Endothelial cell of hepatic sinusoid (primary cell): ENCODE measurements at regions not wholly inside any gene's neighbourhood (a gene's known extent, or its start where the extent isn't known, plus 50 kb on each side); places are given as distances from the start of the nearest gene placed in this dataset.

ENCODE experiments used
- in situ Hi-C: cut with HindIII; loops from 2 replicates; pipeline ENCODE4 v1.10.0; 2017; ENCODE audit warnings: low sequenced_read_pairs

DNA sequence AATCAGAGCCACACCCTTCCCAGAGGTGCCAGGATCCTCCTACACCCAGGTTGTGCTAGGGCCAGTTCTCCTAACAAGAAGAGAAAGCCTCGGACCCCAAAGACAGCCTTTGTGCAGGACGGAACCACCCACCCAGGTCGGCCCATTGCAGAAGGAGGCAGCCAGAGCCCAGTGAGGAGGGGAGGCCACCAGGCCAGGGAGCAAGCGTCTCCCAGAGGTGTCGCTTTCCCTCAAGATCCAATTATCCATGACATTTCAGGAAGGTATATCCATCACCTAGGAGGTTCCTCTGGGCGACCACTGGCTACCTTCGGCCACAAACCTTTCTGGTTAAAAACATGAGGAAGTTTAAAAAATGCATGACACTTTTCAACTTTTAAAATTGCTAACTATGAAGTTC lies 87.4 kb upstream of the THBS2 start:
- in situ Hi-C loops = loop anchor here (5.0 kb wide), 2 partner anchors 66 to 99 kb away; no protein-coding TSS in a partner anchor

DNA sequence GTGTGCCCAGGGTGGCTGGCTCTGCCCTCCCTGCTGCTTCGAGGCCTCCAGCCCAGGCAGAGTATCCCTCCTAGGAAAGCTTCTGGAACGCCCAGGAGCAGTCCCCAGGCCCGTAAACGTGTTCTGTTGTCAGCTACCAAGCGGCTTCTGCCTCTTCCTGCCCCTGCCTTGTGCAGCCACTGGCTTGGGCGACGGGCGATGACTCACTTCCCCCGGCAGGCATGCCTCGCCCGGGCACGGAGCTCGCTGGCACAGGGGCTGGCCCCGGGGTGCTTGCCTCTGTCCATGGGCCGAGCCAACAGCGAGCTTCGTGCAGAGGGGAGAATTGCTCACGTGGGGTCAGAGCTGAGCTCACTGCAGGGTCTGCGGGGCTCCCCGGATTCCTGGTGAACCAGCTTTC lies 86.7 kb upstream of the THBS2 start:
- in situ Hi-C loops = loop anchor here (5.0 kb wide), 2 partner anchors 67 to 98 kb away; no protein-coding TSS in a partner anchor

DNA sequence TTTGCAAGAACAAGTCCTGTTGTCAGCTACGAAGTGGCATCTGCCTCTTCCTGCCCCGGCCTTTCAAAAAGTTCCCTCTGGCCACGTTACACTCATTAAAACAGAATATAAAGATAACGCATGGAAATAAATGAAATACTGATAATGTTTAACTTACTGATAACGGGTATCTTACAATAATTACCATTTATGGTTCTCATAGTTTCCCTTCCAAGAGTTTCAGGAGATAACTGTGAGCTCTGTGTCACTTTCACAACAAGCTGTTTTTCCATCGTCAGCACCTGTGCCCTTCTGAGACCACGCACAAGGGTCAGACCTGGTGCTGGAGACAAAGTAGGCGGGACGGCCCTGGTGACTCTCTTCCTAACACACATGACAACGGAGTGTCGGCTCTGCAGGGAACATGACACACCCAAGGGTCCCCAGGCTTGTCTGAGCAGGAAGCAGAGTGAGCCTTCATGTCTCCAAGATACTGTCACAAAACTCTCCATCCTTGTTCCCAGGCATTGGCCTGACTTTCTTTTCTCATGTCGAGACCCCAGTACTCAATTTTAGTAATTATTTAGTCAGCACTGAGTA lies 86.2 kb upstream of the THBS2 start:
- in situ Hi-C loops = loop anchor here (5.0 kb wide), 2 partner anchors 67 to 98 kb away; no protein-coding TSS in a partner anchor

DNA sequence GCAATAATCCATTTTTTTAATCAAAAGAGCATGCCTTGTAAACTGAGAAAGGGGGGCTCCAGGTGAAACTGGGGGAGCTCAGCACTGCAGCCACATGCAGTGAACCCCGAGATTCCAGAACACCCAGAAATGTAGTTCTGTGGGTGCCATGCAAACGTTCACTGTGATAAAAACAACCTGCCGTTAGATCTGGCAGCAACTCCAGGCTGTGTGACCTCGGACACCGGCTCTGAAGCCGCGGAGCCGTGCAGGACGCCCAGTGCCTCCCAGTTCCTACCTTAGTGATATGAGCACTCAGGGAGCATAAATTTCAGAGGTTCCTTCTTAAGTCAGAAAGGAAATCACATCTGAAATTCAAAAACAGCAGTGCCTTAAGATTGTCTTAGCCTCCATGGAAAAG lies 85.4 kb upstream of the THBS2 start:
- in situ Hi-C loops = no loop called here

DNA sequence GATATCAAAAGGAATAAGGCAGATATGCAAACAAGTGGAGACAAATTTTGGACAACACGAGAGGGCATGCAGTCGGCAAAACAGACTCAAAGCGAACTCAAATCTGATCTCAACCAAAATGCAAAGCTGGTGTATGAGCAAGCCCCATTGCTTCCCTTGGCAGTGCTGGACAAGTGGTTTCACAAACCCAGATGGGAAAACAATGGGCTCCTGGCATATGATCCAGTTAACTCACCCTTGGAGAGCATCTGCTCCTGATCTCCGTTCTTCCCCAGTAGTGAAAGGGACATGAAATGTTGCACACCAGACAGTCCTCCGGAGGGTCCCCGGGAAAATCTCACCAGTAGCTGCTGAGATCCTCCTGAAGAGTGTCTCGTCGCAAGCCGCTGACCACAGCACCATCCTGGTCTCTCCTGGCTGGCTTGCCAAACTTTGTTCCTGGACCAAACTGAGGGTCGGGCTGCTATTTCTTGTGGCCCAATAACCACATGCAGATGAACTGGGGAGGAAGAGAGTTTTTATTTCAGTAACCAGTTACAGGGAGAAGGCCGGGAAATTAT lies 84.3 kb upstream of the THBS2 start:
- in situ Hi-C loops = no loop called here

DNA sequence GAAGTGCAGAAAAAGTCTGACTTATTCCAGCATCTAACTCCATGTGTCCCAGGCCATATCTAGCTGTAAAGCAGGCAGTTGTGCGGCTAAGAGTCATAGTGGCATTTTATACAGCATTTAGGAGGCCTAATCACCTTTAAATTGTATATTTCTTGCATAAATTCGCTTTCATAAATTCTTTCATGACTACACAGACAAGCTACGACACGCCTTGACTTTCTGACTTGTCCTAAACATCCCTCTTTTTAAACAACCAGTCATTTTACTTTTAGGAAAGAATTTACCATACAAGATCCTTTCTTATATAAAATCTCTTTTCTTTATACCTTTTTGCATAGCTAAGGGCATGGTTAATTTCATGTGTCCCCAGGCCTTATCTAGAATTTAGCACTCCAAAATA lies 81.7 kb upstream of the THBS2 start:
- in situ Hi-C loops = no loop called here

DNA sequence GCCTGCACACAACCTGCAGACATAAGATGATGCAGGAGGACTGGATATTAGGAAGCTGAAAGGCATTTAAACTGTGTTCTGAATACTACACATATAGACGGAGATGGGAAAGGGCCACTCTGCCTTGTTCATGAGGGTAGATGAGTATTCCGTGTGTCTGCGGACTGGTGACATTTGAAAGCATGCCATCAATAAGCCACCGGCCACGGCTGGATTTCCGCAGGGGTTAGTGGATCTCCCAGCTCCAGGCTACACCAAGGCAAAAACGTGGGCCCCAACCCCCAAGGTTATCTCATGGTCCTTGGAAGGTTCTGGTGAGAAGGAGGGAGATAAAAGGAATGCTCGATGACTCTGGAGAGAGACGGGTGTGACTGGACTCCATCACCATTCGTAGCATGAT lies 78.6 kb upstream of the THBS2 start:
- in situ Hi-C loops = no loop called here

DNA sequence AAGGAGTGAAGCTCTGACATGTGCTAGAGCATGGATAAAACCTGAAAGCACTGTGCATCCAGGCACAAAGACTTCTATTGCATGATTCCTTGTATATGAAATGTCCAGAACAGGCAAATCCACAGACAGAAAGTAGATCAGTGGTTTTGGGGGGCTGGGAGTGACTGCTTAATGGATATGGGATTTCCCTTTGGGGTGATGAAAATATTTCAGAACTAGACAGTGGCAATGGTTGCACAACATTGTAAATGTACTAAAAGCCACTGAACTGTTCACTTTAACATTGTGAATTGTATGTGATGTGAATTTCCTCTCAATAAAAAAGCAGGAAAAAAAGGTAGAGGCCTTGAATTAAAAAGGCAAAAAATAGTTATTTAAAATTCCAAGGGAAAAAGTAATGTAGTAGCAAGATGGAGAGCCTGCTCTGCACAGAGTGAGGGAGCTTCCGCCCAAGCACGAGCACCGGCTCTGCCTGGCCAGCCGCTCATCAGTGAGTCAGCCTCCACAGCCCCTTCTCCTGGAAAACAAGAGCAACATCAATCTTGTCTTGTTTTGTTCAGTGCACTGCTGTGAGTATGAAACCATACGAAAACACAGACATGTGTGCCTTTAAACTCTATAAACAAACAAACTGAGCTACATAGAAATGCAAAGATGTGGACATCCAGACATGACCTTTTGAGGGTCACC lies 74.6 kb upstream of the THBS2 start:
- in situ Hi-C loops = no loop called here

DNA sequence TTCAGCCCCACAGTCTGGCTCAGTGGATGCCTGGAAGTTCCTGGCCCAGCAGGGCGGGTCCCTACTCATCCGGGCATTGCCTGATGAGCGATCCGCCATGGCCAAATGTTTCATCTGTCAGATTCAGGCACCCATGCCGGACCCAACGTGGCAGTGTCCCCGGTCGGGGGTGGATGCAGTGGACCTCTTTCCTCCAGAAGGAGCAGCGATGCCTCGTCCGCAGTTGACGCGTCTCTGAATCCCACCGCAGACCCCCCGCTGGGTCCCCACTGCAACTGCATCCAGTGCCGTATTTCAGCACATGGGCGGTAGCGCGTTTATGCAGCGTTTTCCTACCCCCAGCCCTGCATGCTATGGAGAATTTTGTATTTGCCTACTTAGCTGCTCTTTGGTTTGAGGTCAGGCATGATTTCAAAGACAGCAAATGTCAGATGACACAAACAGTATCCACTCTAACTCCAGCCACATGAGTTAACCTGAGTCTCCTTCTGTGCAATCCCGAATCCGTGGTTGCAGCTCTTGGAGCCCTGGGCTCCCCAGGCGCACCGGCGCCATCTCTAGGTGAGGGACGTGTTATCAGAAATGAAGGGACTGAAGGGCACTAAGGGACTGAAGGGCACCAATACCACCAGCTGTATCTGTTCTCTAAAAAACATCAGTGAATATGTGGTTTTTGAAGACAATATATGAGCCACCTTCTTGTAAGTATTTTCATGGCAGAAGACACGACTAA lies 72.6 kb upstream of the THBS2 start:
- in situ Hi-C loops = no loop called here

DNA sequence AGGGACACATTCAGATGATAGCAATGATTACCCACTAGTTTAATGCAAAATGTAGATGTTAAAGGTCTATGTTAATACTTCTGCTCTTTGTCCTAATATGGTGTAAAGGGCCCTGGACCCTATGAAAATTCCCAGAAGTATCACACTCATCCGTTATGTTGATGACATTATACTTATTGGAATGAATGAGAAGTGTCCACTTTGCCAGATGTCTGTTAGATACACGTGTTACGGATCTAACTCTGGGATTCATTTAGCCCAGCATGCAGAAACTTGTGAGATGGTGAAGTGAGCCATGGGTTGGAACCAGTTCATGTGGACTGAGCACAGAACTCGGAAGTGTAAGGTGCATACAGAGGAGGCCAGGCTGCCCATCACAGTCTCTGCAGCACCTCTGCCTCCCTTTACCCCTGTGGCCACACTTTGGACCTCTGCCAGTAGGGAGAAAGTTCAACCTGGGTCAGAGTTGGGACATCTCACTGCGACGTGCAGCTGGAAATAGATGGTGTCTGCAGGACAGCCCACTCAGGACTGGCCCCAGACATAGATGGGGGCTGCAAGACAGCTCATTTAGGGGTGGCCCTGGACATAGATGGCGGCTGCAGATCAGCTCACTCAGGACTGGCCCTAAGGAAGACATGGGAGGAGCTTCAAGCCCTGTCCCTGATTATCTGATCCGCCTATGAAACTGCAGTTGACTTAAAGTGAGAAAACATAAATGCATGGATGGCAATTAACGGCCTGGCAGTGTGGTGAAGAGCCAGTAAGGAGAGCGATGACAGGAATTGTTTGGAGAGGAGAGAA lies 71.2 kb upstream of the THBS2 start:
- in situ Hi-C loops = loop anchor here (5.0 kb wide), 1 partner anchor 368 kb away; no protein-coding TSS in a partner anchor

DNA sequence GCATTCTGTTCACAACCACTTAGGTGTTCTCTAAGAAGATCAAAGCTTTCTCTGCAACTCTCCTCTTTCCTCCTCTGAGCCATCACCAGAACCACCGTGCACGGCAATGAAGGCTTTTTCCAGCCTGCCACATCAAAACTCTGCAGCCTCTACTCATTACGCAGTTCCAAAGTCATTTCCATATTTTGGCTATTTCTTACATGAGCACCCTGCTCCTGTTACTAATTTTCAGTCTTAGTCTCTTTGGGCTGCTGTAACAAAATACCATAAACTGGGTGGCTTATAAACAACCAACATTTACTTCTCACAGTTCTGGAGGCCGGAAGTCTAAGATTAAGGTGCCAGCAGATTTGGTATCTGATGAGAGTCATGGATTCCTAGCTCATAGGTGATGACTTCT lies 70.4 kb upstream of the THBS2 start:
- in situ Hi-C loops = loop anchor here (5.0 kb wide), 1 partner anchor 367 kb away; no protein-coding TSS in a partner anchor

DNA sequence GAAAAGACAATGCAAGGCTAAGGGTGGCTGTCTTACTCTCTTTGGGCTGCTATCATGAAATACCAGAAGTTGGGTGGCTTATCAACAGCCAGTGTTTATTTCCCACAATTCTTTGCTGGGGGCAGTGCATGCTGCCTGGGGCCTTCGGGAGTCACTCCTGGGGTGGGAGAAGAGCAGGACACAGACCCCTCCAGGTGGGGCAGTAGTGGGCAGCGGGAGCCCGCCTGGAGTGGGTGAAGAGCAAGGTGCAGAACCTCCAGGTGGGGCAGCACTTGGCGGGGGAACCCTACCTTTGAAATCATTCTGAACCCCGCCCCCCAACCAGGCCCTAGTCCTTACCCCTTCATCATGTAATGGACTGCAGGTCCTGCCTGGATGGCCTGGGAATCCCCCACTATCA lies 69.6 kb upstream of the THBS2 start:
- in situ Hi-C loops = loop anchor here (5.0 kb wide), 1 partner anchor 366 kb away; no protein-coding TSS in a partner anchor

DNA sequence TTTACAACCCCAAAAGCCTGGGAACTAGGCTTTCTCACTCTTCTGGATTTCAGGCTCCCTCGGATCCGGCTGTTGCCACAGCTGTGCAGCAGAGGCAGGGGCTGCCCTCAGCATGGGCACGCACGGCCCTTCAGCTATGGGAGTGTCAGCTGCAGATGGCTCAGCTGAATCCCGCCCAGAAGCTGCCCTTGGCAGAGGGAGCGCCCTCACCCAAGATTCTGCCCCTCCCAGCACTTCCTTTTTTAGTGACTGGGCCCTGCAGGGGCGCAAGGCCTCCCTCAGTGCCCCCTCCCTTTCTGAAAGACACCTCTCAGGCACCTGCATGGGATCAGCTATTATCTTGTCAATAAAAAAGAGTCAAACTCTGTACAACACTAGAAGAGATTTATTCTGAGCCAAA lies 67.9 kb upstream of the THBS2 start:
- in situ Hi-C loops = loop anchor here (5.0 kb wide), 1 partner anchor 364 kb away; no protein-coding TSS in a partner anchor

DNA sequence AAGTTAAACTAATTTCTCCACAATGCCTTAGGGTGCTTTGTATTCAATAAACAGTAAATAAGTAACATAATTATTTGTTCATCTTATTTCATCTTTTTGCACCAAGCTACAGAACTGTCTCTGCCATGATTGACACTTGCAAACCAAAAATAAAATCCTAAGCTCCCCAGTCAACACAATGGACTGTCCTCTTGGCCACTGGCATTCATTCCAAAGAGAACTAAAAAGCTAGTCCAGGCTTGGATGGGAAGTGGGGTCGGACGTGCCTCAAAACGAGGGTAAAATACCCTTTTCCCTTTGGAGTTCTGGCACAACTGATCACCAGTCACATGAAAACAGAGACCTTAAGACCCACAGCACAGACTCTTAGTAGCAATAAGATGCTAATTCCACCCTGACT lies 66.4 kb upstream of the THBS2 start:
- in situ Hi-C loops = loop anchor here (5.0 kb wide), 1 partner anchor 363 kb away; no protein-coding TSS in a partner anchor

DNA sequence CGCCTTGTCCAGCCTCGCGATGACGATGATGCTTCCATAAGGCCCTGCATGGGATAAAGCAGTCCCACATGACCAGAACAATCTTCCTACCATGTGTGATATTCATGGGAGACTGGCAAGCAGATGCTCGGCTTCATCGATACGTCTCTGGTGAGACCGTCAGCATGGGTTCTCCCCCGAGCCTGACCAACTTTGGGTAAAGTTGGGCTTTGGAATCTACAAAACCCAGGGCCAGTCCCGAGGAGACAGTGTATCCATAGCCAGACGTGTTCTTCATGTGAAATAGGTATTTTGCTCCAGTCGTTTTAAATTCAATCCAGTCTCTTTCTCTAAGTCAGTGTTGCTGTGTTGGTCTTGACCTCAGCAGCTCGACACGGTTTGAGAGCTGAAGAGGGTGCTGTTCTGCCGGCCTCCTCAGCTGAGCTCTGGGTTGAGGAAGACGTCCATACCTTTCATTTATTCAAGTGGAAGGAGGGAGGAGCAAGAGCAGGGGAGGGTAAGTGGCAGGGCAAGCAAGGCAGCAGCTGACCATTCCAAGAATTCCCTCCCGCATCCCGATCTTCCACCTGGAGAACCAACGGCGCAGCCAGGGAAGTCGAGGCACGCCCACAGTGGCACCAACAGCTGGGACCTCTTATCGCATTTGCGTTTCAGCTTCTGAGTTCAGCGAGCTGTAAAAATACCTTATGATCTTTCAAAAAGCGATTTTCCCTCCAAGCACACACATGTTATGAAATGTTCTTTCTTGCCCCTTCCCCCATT lies 64.0 kb upstream of the THBS2 start:
- in situ Hi-C loops = no loop called here

DNA sequence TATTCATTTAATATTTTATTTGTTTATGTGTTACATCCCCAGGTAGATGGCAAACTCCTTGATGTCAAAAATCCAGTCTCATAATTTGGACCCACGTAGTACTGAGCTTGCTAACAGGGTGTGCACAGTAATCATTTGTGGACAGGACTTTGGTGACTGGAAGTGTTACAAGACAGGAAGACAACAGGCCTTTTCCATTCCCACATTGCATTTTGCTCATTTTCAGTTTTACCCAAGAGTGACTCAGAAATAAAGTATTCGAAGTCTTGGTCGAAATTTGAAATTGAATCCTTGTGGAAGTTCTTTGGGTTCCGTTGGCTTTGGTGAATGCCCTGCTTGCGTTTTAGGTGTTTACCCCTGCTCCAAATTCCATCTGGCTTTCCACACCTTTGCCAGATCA lies 63.0 kb upstream of the THBS2 start:
- in situ Hi-C loops = no loop called here

DNA sequence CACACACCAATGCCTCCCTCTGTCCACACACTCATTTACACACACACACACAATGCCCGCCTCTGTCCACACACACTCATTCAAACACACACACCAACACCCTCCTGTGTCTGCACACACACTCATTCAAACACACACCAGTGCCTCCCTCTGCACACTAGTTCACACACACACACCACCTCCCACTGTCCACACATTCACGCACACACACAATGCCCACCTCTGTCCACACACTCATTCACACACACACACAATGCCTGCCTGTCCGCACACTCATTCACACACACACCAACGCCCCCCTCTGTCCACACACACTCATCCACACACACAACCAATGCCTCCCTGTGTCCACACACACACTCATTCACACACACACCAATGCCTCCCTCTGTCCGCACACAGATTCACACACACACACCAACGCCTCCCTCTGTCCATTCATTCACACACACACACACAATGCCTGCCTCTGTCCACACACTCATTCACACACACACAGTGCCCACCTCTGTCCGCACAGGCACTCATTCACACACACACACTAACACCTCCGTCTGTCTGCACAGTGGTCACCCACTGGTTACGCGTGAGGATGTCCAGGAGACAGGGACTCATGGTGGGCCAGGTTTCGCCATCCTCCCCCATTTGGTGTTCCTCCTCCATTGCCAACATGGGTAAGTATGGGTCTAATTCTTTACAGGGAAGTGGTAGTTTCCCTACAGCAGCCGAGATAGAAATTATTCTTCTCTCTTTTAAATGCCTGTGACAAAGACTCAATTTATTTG lies 62.4 kb upstream of the THBS2 start:
- in situ Hi-C loops = no loop called here

DNA sequence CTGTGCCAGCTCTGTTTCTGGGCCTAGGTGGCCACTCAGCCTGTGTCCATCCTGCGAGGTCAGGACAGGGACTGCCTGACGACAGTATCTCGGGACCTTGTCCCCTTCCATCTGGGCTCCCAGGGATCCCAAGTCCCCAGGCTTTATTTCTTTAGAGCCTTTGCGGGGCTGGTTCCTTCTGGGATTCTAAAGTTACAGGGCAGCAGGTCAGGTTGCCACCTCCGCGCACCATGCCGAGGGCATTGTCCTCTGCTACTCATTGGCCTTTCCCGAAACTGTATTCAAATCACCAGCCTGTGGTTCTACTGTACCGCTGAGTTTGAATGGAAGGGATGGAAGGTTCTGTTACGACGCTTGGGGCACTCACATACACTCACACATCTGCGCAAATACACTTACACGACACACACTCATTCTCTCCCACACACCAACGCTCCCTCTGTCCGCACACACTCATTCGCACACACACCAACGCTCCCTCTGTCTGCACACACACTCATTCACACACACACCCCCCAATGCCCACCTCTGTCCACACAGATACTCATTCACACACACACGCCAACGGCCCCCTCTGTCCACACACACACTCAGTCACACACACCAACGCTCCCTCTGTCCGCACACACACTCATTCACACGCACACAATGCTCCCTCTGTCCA lies 59.8 kb upstream of the THBS2 start:
- in situ Hi-C loops = no loop called here
